ENCODE measurements at regions not wholly inside any gene's neighbourhood (a gene's known extent, or its start where the extent isn't known, plus 50 kb on each side); places are given as distances from the start of the nearest gene placed in this dataset.

- TF ChIP-seq POLR2A (IDR thresholded peaks at IDR 0.05) (no peak), CTCF (IDR thresholded peaks at IDR 0.05) (no peak)
Observed at GRCh38 chr14:27392153-27392552, 794.3 kb upstream of the NOVA1 start.

Measured in gastroesophageal sphincter (tissue), 3 donors.